ENCODE measurements at regions not wholly inside any gene's neighbourhood (a gene's known extent, or its start where the extent isn't known, plus 50 kb on each side); places are given as distances from the start of the nearest gene placed in this dataset.

GRCh38 chr6:106910999-106911949, 63.3 kb downstream of the CD24 start (continued):
- TF ChIP-seq BCLAF1 (IDR thresholded peaks at IDR 0.05; ENCODE audit: borderline replicate concordance in 1 of 2, control insufficient read depth in 1 of 2, low read depth in 2 of 2, low read length in 1 of 2), result no peak
- no peak for TF ChIP-seq SNIP1 (IDR thresholded peaks at IDR 0.05; ENCODE audit: low read depth)
- no peak for TF ChIP-seq ATF1 (CRISPR knock-in tag; IDR thresholded peaks at IDR 0.05)
- TF ChIP-seq ATF1 (tag; IDR thresholded peaks at IDR 0.05), result 0 out of 2 replicates have a peak, but pooled peaks have one; percentile 16
- TF ChIP-seq RBM39 (optimal IDR thresholded peaks at IDR 0.05; ENCODE audit: low read depth, low read length), result no peak
- TF ChIP-seq KAT7 (CRISPR knock-in tag; IDR thresholded peaks at IDR 0.05; ENCODE audit: borderline replicate concordance), result no peak
- no peak for TF ChIP-seq MGA (IDR thresholded peaks at IDR 0.05)
- TF ChIP-seq CCNT2 (IDR thresholded peaks at IDR 0.05; ENCODE audit: borderline replicate concordance, extremely low read depth, insufficient read length, low read depth, low read length), result peak; percentile 19
- peak; percentile 23 for TF ChIP-seq MEIS2 (IDR thresholded peaks at IDR 0.05; ENCODE audit: partially characterized antibody)
- peak; percentile 60; the same call in 1 of the 2 replicates for TF ChIP-seq SOX6 (IDR thresholded peaks at IDR 0.05)
- no peak for TF ChIP-seq PML (IDR thresholded peaks at IDR 0.05; ENCODE audit: low read length)
- TF ChIP-seq HNRNPH1 (optimal IDR thresholded peaks at IDR 0.05; ENCODE audit: low read depth, low read length), result no peak

Data from K562 (cell line).